HEK293 (cell line): ENCODE measurements at regions not wholly inside any gene's neighbourhood (a gene's known extent, or its start where the extent isn't known, plus 50 kb on each side); places are given as distances from the start of the nearest gene placed in this dataset.

Experiments used
- CTCF ChIA-PET: fragments of 350-600 bp; formaldehyde crosslinking; extraction: SDS; loops from one replicate; lab custom pipeline; 2021; ENCODE audit warnings: antibody characterized with exemption; lab: Yijun Ruan, JAX
- POLR2A ChIA-PET: fragments of 300-600 bp; formaldehyde crosslinking; extraction: SDS; loops from one replicate; lab custom pipeline; 2020; ENCODE audit warnings: antibody characterized with exemption, inconsistent platforms; lab: Yijun Ruan, JAX
- H3K27ac ChIP-seq: fragments of 200-500 bp; sonication (Bioruptor generic); 2 replicates; pipeline ENCODE4 v1.5.1; 2014; ENCODE audit warnings: low read depth, low read length, control low read depth, inconsistent platforms; ENCODE audit errors: extremely low read depth
- H3K36me3 ChIP-seq, 2 experiments: fragments of 200-500 bp in 1 of 2; sonication (Bioruptor generic) in 1 of 2; 1 replicate in 1 of 2; 2 replicates in 1 of 2; pipeline ENCODE4 v1.5.1; 2014 to 2017; ENCODE audit warnings: inconsistent platforms in 2 of 2, low read length in 2 of 2; ENCODE audit not compliant: control insufficient read depth in 2 of 2, insufficient read depth in 1 of 2
- H3K4me1 ChIP-seq: fragments of 200-500 bp; sonication (Bioruptor generic); 2 replicates; pipeline ENCODE4 v1.5.1; 2014; ENCODE audit warnings: mild to moderate bottlenecking, low read length, inconsistent platforms; ENCODE audit not compliant: control insufficient read depth, insufficient read depth
- H3K4me3 ChIP-seq: 2 replicates; pipeline ENCODE4 v1.5.1; 2011; ENCODE audit warnings: low read depth, mild to moderate bottlenecking, control low read depth, low read length, moderate library complexity
- H3K9me3 ChIP-seq: fragments of 200-500 bp; sonication (Bioruptor generic); 2 replicates; pipeline ENCODE4 v1.5.1; 2014; ENCODE audit warnings: low read depth, low read length, inconsistent platforms; ENCODE audit not compliant: control insufficient read depth, insufficient read depth
- GFI1B ChIP-seq: fragments of 450-650 bp; formaldehyde crosslinking; IDR thresholded peaks from 2 replicates; pipeline ENCODE4 v1.5.1; 2016; ENCODE audit warnings: missing biosample characterization, missing genetic modification characterization
- GLIS1 ChIP-seq: fragments of 450-650 bp; formaldehyde crosslinking; IDR thresholded peaks from 2 replicates; pipeline ENCODE4 v1.5.1; 2016; ENCODE audit warnings: missing biosample characterization, missing genetic modification characterization
- KLF16 ChIP-seq: fragments of 450-650 bp; formaldehyde crosslinking; IDR thresholded peaks from 2 replicates; pipeline ENCODE4 v1.5.1; 2017; ENCODE audit warnings: missing biosample characterization, missing genetic modification characterization
- OSR2 ChIP-seq: fragments of 450-650 bp; formaldehyde crosslinking; IDR thresholded peaks from 2 replicates; pipeline ENCODE4 v1.5.1; 2016; ENCODE audit warnings: missing biosample characterization, missing genetic modification characterization
- PRDM4 ChIP-seq: fragments of 450-650 bp; formaldehyde crosslinking; IDR thresholded peaks from 2 replicates; pipeline ENCODE4 v1.5.1; 2017; ENCODE audit warnings: missing biosample characterization, missing genetic modification characterization
- RBAK ChIP-seq: fragments of 450-650 bp; formaldehyde crosslinking; IDR thresholded peaks from 2 replicates; pipeline ENCODE4 v1.5.1; 2016; ENCODE audit warnings: missing biosample characterization, missing genetic modification characterization
- SALL2 ChIP-seq: fragments of 450-650 bp; formaldehyde crosslinking; IDR thresholded peaks from 2 replicates; pipeline ENCODE4 v1.5.0; 2017; ENCODE audit warnings: missing biosample characterization, mild to moderate bottlenecking, missing genetic modification characterization, borderline replicate concordance
- TRIM28 ChIP-seq: IDR thresholded peaks from 2 replicates; pipeline ENCODE4 v1.6.1; 2011; ENCODE audit warnings: low read length, control low read depth, borderline replicate concordance
- ZBTB10 ChIP-seq: fragments of 450-650 bp; formaldehyde crosslinking; IDR thresholded peaks from 2 replicates; pipeline ENCODE4 v1.5.1; 2016; ENCODE audit warnings: missing biosample characterization, missing genetic modification characterization
- ZBTB17 ChIP-seq: fragments of 450-650 bp; formaldehyde crosslinking; IDR thresholded peaks from 2 replicates; pipeline ENCODE4 v1.5.1; 2016; ENCODE audit warnings: missing biosample characterization, missing genetic modification characterization
- ZFP41 ChIP-seq: fragments of 450-650 bp; formaldehyde crosslinking; IDR thresholded peaks from 2 replicates; pipeline ENCODE4 v1.5.1; 2016; ENCODE audit warnings: missing biosample characterization, missing genetic modification characterization, borderline replicate concordance
- ZIC2 ChIP-seq: fragments of 450-650 bp; formaldehyde crosslinking; IDR thresholded peaks from 2 replicates; pipeline ENCODE4 v1.5.1; 2016; ENCODE audit warnings: missing biosample characterization, missing genetic modification characterization
- ZNF148 ChIP-seq: fragments of 450-650 bp; formaldehyde crosslinking; IDR thresholded peaks from 2 replicates; pipeline ENCODE4 v1.5.0; 2017; ENCODE audit warnings: missing biosample characterization, missing genetic modification characterization, borderline replicate concordance
- ZNF155 ChIP-seq: fragments of 450-650 bp; formaldehyde crosslinking; IDR thresholded peaks from 2 replicates; pipeline ENCODE4 v1.5.1; 2016; ENCODE audit warnings: missing biosample characterization, missing genetic modification characterization
- ZNF24 ChIP-seq: fragments of 450-650 bp; formaldehyde crosslinking; IDR thresholded peaks from 2 replicates; pipeline ENCODE4 v1.5.1; 2016; ENCODE audit warnings: missing biosample characterization, missing genetic modification characterization
- ZNF274 ChIP-seq, 2 experiments: fragments of 200-500 bp in 1 of 2; fragments of 450-650 bp in 1 of 2; sonication (Bioruptor generic) in 1 of 2; formaldehyde crosslinking in 1 of 2; IDR thresholded peaks; 2 replicates each; pipeline versions ENCODE4 v1.5.1 to v1.6.1; 2014 to 2016; ENCODE audit warnings: borderline replicate concordance in 1 of 2, inconsistent platforms in 1 of 2, low read length in 1 of 2, missing biosample characterization in 1 of 2, missing genetic modification characterization in 1 of 2
- ZNF354C ChIP-seq: fragments of 450-650 bp; formaldehyde crosslinking; IDR thresholded peaks from 2 replicates; pipeline ENCODE4 v1.5.1; 2016; ENCODE audit warnings: missing biosample characterization, missing genetic modification characterization, low read depth, borderline replicate concordance
- ZNF426 ChIP-seq: fragments of 450-650 bp; formaldehyde crosslinking; IDR thresholded peaks from 2 replicates; pipeline ENCODE4 v1.5.1; 2017; ENCODE audit warnings: missing biosample characterization, missing genetic modification characterization, mild to moderate bottlenecking, inconsistent platforms, moderate library complexity
- ZNF791 ChIP-seq: fragments of 450-650 bp; formaldehyde crosslinking; IDR thresholded peaks from 2 replicates; pipeline ENCODE4 v1.5.1; 2016; ENCODE audit warnings: missing biosample characterization, missing genetic modification characterization
- ZSCAN18 ChIP-seq: fragments of 450-650 bp; formaldehyde crosslinking; IDR thresholded peaks from 2 replicates; pipeline ENCODE4 v1.5.1; 2016; ENCODE audit warnings: missing biosample characterization, missing genetic modification characterization
- ZSCAN5A ChIP-seq: fragments of 450-650 bp; formaldehyde crosslinking; IDR thresholded peaks from 2 replicates; pipeline ENCODE4 v1.5.1; 2016; ENCODE audit warnings: missing biosample characterization, missing genetic modification characterization

GRCh38 chr10:21114683-21115082 lies 217.6 kb upstream of the NEBL start:
- ChIA-PET POLR2A (no interaction called here), CTCF (no interaction called here)
- Histone ChIP-seq H3K27ac (no peak overlapping the region), H3K4me3 (no peak overlapping the region), H3K36me3 (no peaks in the 10 kb centered on the region), H3K4me1 (no peaks in the 10 kb centered on the region), H3K9me3 (no peaks in the 10 kb centered on the region)
- no peak for TF ChIP-seq ZSCAN18 (tag by site-specific recombination)
- no peak for TF ChIP-seq OSR2 (tag by site-specific recombination)
- no peak for TF ChIP-seq ZNF274 (IDR thresholded peaks at IDR 0.05; ENCODE audit: low read length)
- no peak for TF ChIP-seq ZNF274 (tag by site-specific recombination; IDR thresholded peaks at IDR 0.05; ENCODE audit: borderline replicate concordance)
- TF ChIP-seq ZNF148 (tag by site-specific recombination), result no peak
- no peak for TF ChIP-seq ZNF426 (tag by site-specific recombination)
- TF ChIP-seq RBAK (tag by site-specific recombination), result no peak
- TF ChIP-seq SALL2, result no peak
- no peak for TF ChIP-seq GFI1B (tag by site-specific recombination)
- TF ChIP-seq TRIM28, result no peak
- TF ChIP-seq KLF16 (tag by site-specific recombination), result no peak
- no peak for TF ChIP-seq ZNF354C (tag by site-specific recombination)
- TF ChIP-seq PRDM4 (tag by site-specific recombination), result no peak
- no peak for TF ChIP-seq ZFP41
- TF ChIP-seq ZNF24 (tag by site-specific recombination), result no peak

GRCh38 chr10:21110358-21110757 lies 213.2 kb upstream of the NEBL start:
- H3K9me3 ChIP-seq, result no peaks in the 10 kb centered on the region
- no peak overlapping the region for H3K27ac ChIP-seq
- CTCF ChIA-PET, result interaction anchor here (0.6 kb wide), 1 partner anchor 11 kb away, joined by 3 read pairs; no protein-coding TSS in a partner anchor
- POLR2A ChIA-PET, result no interaction called here
- H3K4me3 ChIP-seq, result no peak overlapping the region
- H3K4me1 ChIP-seq, result no peaks in the 10 kb centered on the region
- no peaks in the 10 kb centered on the region for H3K36me3 ChIP-seq
- TF ChIP-seq ZNF148 (tag by site-specific recombination) (no peak), ZIC2 (tag by site-specific recombination) (no peak), GLIS1 (tag by site-specific recombination) (no peak), ZSCAN5A (tag by site-specific recombination) (no peak), ZNF791 (tag by site-specific recombination) (no peak), ZBTB17 (tag by site-specific recombination) (no peak), ZNF155 (tag by site-specific recombination) (no peak), ZBTB10 (tag by site-specific recombination) (no peak)
